ENCODE measurements at regions not wholly inside any gene's neighbourhood (a gene's known extent, or its start where the extent isn't known, plus 50 kb on each side); places are given as distances from the start of the nearest gene placed in this dataset.
"Not testable (repeated sequence)": the region's sequence is repeated elsewhere in the genome, so short reads cannot be mapped to it uniquely, and the experiment has no call there.

DNA sequence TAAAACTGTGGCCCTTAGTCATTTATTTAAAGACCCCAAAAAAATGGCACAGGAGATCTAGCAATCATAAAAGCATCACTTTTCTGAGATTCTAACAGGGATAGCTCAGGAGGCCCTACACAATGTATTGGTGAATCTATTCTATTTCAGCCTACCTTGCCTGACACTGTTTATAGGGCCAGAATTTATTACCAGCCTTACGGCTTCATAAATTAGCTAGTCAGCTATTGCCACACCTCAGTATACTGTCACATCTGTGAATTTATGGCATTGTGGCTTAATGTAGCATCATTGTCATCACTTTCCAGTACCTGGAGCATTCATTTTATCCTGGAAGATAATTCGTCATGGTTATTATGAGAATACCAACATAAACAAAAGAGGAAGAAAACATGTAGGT is 121.2 kb upstream of the ERG start:
- DNase-seq = no peak

DNA sequence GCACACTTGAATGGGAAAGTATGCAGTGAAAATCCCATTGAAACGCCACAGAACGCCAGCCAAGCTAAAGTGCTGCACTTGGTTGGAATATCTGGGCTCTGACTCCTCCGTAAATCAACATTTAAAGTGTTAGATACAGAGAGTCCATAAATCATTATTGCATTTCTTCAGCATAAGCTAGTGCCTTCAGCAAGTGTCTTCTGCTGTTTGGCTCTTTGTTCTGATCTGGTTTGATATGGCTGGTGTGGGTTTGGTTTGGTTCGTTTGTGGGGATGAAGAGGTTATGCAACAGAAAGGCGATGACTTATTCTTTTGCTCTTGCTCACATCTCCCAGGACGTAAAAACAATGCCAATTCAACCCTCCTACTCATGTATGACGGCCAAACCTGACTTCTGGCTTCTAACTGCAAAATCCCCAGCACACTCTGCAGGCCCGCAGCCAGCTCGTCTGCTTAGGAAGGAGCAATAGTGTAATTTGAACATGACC is 121.8 kb upstream of the ERG start:
- no peak for DNase-seq

DNA sequence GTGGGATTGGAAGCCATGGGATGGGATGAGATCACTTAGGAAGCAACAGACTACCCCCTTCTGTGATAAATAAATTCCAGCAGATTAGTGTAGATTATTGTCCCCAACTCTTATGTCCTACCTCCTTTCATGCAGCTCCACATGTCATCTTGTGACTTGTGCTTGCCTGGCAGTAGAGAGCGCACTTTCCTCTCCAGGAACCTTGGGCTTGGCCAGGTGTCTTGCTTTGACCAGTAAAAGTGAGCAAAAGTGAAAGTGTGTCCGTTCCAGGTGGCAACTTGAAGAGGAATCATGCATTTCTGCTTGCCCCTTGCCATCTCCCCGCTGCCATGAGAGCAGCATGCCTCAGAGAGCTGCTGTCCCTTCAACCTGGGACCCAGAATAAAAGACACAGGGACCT is 122.9 kb upstream of the ERG start:
- no peak for DNase-seq

DNA sequence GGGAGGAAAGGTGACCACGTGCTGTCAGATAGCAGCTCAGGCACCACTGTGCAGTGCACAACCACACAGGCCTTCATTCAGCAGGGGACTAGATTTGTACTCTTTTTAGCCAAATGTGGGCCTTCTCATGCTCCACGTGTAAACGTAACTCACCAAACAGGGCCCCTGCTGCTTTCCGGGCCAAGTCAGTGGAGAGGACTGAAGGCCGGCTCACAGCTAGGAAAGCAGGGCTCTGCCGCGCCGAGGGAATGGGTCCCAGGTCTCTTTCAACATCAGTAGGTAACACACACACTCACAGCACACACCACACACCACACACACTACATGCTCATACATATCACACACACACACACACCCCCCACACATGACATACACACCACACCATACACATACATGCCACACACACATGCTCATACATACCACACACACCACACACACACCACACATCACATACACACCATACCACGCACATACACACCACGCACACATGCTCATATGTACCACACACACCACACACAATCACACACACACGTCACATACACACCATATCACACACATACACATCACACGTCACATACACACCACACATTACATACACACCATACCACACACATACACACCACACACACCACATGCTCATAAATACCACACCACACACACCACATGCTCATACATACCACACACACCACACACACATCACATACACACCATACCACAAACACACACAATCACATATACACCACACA is 124.0 kb upstream of the ERG start:
- no peak for DNase-seq

DNA sequence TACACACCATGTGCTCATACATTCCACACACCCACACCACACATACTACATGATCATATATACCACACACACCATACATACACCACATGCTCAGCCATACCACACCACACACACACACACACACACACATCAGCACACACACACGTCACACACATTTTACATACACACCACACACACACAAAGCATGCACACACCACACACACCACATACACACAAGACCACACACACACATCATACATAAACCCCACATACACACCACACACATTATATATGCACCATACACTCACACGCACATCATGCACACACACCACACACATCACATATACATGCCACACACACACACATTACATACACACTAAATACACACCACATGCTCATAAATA is 124.5 kb upstream of the ERG start:
- DNase-seq = no peak

DNA sequence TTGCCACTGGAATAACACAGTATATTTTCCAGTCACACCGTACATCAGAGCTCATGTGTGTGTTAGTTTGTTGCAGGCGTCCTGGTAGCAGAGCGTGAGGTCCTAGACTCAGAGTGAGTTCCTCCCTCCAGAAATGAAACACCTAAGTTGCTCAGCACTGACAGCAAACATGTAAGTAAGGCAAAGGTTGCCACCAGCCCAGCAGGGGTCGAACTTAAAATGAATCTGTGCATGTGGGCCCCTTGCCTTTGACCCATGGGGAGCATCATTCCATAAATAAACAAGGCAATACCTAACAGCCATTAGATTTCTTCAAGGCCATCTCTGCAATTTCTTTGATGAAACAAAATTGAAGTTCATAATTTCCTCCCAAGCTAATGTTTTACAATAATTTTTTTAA is 125.3 kb upstream of the ERG start:
- DNase-seq = no peak

DNA sequence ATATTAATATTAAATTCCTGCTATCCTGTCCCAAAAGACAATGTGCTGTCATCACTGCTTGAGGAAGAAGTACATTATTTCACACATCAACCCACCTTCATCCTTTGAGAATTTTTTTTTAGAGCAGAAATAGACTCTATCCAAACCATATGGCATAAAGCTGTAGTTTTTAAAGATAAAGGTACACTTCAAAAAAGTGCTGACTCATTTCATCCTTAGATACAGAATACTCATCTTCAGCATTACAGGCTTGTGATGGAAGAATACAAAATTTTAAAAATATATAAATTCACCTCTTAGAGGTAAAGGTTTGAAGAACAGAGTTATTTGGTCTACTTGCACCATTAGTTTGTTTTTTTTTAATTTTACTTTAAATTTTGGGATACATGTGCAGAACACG is 126.7 kb upstream of the ERG start:
- no peak for DNase-seq

DNA sequence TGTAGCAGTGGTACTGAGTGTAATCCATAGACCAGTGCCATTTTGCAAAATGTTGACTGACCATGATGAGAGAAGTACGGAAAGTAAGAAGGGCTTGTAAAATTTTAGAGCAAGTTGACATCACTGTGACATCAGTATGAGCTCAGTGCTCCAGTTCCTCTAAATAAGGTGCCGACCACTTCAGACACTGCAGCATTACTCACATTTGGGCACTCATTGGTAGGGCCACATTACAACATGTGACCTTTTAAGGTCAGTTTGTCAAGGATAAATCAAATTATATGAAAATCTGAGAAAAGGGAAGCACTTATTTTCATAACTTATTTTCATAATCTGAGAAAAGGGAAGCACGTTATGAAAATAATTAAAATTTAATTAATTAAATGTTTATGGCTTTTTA is 128.0 kb upstream of the ERG start:
- DNase-seq = no peak

DNA sequence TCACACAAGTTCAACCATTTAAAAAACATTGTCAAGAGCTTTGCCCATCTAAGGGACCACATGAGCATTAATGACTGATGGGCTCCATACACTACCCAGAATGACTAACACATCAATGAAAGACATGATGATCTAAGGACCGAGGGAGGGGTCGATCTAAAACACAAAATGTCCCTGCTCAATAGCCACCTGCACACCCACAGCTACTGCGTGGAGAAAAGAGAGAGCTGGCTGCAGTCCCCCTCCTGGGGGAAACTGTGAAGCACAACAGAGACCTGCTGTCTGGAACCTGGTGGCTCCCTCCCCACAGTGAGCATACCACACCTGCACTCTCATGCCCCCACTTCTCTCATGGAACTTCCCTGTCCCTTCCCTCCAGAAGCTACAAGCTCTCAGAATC is 130.1 kb upstream of the ERG start:
- no peak for DNase-seq

DNA sequence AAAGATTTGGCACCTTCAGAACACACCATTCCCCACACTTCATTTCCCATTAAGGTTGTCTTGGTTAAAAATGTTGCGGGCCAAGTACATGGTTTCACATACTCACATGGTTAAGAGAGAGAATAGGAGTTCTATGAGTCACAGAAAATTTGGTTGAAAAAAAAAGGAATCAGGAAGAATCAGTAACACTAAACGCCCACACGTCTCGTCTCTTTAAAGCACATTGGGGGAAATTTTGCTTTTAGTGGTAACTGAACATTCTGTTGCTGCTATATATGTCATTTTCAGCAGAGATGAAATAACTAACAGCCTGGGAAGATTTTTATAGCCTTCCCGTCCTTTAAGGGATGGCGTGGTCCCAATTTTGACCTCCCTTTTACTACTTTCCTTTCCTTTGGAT is 132.9 kb upstream of the ERG start:
- DNase-seq = no peak

DNA sequence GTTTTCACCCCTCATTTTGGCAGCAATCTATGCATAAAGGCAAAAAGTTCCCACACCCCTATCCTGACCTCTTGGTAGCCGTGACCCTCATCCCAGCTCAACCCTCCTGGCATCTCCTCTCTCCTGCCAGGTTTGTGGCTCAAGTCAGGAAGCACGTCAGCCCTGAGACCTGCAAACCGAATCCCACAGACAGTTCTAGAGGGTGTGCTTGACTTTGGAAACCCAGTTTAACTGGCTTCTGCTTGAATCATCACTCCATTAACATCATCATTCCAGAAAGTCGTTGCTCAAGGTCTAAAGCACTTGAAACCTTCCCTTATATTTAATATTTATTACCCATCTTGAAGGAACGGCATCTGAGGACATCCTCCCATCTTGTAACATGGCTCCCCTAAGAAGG is 133.4 kb upstream of the ERG start:
- DNase-seq = no peak

DNA sequence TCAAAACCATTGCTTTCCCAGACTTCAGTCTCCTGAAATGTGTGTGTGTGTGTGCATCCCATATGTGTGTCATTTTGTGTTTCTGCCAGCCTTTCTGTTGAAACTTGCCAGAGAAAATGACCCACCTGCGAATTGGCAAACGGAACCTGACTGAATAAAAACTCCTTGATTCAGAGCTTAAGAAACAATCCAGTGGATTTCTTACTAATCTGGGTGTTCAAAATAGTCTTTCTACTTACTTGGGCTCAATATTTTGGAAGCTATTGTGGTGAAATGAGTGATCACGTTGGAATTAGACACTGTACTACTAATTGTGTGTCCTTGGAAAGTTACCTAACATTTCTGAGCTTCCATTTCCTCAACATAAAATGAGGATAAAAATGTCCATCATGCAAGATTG is 138.9 kb upstream of the ERG start:
- no peak for DNase-seq

DNA sequence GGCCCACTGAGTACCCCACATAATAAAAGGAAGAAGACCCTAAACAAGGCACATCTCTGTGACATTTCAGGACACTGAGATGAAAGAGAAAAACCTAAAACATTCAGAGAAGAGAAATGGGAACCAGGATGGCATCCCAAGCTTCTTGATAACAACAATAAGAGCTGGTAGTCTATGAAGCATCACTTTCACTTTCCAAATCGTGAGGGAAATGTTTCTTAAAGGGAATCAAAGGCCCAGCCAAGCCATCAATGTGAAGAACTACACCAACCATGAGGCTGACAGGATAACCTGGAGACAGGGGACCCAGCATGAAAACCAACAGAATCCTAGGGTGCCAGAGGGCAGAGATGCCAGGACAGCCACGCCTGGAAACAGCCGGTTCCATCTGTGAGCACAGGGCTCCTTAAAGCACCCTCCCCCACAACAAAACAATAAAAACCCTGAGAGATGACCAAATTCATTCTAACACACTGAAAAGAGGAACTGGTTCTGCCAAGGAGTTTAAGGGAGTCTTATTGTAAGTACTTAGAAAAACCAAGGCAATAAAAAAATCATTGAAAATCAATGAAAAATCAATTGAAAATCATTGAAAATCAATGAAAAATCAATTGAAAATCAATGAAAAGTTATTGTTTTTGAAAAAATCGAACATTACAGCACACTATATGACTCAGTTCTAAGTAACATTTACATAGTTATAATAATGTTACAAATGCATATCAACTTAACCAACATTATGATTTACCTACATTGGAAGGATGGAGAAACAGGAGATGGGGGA is 141.5 kb upstream of the ERG start:
- no peak for DNase-seq

DNA sequence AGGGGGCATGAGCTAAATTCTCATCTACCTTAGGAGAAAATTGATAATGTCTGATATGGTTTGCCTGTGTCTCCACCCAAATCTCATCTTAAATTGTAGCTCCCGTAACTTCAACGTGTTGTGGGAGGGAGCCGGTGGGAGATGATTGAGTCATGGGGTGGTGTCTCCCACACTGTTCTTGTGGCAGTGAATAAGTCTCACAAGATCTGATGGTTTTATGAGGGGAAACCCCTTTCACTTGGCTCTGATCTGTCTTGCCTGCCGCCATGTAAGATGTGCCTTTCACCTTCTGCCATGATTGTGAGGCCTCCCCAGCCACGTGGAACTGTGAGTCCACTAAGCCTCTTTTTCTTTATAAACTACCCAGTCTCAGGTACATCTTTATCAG is 142.1 kb upstream of the ERG start:
- DNase-seq = not testable (repeated sequence)

DNA sequence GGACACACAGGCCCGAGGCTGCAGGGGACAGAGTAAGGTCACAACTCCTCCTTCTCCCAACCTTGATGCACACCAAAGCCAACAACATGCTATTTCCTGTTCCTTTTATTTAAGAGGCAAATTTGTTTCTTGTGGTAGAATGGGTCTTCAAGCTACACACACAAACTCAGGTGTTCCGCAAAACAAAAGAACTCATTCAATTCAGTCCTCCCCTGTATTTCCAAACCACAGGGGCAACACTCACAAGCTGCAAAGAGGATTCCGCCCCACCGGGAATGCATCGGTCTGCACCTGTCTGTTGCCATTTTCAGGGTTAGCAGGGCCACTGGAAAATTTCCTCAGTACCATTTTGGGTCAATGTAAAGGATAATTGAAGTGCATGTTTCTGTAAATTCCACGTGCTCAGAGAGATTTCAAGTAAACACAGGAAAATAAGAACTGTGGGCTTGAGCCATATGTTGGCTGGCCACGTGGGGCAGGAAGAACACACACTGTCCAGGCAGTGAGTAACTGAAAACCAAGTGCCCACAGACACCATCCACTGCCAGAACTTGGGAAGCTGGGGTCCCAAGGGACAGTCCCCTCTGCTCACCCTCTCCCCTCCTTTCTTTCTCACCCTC is 145.2 kb upstream of the ERG start:
- no peak for DNase-seq

DNA sequence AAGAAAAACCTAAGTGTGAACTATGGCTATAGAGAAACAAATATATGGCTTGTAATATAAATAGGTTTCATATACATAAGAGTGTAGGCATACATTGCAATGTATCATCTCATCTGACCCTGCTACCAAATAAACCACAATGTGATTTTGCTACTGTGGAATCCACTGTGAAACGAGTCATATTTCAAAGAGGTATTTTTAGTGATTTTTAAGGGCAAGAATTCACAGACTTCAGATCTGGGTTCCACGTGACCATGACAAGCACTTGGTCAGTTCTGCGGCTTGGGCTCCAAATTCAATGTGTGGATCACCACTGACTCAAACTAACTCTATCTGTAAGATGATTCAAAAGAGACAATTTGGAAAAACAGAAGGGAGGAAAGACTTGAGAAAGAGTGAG is 147.0 kb upstream of the ERG start:
- DNase-seq = no peak

DNA sequence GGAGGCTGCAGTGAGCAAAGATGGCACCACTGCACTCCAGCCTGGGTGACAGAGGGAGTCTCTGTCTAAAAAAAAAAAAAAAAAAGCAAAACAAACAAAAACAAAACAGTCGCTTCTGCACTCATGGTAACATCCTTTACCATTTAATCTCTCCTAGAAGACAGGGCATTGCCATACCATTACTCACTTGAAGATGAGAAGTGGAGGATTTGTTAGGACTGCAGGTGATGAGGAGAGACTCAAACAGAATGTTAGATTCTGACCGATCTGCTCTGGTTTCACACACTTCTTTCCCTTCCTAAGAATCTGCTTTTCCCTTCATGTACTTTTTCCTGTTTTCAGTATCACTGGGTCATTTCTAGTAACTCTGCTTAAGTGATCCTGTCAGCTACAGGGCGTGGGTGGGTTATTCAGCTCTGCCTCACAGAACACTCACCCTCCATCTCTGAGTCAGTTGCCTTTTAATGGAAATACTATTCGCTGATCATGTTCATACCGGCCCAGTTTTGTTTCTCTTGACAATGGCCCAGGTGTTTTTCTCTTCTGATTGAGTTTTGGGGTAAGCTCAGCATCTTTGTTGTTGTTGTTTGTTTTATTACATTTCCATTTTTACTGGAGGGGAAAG is 148.0 kb upstream of the ERG start:
- DNase-seq = no peak

DNA sequence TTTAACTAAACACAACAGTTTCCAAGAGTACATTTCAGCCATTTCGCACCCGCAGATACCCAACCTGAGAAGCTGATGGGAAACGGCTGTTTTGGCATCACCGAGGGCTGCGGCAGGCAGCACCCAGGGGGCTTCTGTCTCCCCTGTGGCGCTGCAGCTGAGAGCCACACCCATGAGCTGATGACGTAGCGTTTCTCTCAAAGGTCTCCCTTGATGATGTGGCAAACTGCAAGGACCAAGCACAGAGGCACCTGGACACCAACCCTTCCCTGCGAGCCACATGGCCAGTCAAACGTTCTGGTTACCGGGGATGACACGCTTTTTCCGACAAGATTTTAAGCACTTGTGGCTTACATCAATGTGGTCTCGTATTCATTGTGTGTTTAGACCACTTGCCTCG is 150.8 kb upstream of the ERG start:
- DNase-seq = no peak

DNA sequence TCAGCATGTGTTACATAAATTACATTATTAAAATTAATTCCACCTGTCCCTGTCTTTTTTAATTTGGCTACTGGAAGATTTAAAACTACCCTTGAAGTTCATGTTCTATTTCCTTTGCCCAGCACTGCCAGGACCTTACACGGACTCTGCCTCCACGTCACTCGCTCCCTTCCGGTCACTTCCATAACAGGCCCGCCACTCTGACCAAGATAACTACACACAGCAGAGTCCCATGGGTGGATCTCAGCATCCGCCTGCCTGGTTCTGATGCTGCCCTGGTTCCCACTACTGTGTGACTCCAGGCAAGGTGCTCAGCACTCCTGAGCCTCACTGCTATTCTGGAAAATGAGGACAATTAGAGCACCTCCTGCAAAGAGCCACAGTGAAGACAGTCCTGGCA is 153.3 kb upstream of the ERG start:
- DNase-seq = no peak

DNA sequence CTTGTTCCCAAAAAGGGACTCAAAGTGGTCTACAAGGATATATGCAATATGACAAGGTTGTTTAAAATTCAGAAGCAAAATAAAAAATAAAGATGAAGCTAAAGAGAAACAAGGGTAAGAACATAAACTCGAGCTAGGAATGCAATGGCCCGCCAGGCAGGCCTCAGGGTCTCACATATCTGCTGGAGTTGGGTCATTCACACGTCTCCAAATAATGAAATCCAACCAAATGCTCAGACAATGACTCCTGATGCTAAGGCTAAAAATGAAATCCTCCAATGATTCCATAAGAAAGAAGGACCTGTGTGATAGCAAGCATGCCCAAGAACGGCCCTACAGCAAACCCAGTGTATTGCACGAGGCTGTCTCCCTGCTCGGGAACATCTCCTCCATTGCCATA is 153.3 kb upstream of the ETS2 start:
- DNase-seq = no peak

DNA sequence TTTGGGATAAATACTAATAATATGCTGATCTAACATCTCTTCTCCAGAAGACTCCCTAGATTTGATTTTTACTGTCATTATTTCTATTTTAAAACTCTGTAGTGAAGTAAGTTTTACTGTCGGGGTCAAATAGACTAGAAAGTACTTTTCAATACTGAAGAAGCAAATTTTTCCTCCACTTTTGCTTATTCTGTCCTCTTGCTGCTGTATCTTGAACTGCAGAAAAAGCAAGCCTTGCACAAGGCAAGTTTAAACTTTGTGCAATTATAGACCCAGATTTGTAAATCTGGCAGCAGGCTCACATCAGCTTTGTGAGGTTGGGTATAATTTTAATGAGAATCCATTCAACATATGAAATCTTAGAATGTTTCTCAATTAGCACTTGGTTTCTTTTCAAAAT is 151.1 kb upstream of the ETS2 start:
- no peak for DNase-seq

DNA sequence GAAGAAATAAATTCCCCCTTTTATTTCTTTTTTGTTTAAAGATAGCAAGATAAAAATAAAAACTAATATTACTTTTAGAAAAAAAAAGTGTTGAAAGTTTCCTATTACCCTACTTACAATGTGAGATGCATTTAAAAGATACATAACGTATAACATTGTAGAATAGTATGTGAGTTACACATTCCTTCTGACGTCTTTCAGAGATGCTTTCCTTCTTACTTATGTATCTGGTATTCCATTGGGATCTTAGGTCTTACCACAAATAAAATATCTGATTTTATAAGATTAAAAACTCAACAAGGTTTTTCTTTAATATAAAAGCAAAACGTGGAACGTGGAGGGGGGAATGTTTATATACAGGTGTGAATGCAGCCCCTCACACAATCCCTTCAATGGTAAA is 147.2 kb upstream of the ETS2 start:
- DNase-seq = no peak

DNA sequence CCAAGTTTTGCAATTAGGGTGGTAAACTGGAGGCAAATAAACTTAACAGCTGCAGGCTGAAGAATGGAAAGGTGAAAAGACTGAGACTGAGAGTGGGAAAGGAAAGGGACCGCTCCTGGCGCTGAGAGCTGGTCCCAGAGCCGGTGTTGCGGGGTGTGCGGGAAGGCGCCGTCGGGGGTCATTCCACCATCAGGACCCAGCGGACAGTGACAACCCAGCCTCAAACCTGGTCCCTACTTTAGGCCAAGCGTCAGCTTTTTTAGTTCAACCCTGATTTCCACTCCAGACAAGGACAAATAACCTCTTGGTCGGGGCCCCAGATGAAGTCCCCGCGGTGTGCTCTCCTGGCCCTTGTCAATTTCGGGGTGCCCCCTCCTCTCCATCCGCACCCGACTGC is 145.8 kb upstream of the ETS2 start:
- DNase-seq = no peak

All from NCI-H2081 treated with DMSO at 0.1 percent for 48 hours (cell line).